CD4-positive, alpha-beta T cell treated with Interleukin-4 for 1 hour (primary cell): ENCODE measurements at regions not wholly inside any gene's neighbourhood (a gene's known extent, or its start where the extent isn't known, plus 50 kb on each side); places are given as distances from the start of the nearest gene placed in this dataset.
"Not testable (repeated sequence)": the region's sequence is repeated elsewhere in the genome, so short reads cannot be mapped to it uniquely, and the experiment has no call there.

Experiments
- DNase-seq, 2 donors: peaks; one replicate each; pipeline ENCODE4 v3.0.0-alpha.2; 2020 to 2022

DNA sequence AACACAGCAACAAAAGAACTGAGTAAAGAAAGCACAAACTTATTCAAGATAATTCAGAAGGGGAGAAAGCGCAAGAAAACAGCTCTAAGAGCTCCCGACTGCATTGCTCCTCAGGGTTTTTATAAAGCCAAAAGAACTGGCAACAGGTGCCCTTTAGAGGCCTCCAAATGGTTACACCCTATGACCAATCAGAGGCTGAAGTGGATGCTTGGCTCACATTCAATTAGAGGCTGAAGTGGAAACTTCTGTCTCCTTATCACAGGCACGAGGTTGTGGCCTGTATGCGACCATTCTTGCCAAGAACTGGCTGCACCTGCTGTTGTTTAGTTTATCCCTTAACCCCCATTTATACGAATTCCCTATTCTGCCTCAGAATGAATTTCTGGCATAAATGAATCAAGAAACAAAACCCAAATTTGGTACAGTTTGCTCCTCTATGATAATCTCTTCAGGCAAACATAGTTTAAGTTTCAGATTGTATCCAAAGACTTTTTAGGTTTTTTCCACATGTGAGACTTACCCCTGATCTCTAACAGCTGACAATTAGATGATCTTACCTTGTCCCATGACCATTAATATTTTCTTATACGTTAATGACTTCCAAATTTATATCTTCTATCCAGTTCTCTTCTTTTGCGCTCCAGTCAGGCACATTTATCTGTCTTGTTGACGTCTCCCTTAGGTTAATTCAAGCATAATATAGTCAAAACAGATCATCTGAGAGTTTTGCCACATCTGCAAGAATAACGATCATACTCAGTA is 504.8 kb downstream of the NXPH1 start:
- DNase-seq, result no peak

GRCh38 chr7:8939446-8939845 is 506.0 kb downstream of the NXPH1 start:
- no peak for DNase-seq

DNA sequence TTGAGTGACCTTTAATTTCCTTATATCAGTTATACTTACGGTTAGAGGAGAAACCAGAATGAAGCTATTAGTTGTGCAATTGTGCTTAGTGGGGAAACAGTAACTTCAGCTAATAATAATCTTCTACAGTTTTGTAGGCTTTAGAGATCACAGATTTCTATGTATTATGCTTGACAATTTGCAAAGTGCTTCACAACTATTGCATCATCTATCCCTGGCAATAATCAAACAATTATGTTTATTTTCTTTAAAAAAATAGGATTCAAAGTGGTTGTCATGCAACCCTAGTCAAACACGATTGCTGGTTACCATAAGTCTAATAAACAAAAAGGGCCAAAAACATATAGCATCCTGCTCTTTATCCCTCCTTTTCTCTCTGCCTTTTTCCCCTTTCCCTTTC is 530.3 kb downstream of the NXPH1 start:
- no peak for DNase-seq

DNA sequence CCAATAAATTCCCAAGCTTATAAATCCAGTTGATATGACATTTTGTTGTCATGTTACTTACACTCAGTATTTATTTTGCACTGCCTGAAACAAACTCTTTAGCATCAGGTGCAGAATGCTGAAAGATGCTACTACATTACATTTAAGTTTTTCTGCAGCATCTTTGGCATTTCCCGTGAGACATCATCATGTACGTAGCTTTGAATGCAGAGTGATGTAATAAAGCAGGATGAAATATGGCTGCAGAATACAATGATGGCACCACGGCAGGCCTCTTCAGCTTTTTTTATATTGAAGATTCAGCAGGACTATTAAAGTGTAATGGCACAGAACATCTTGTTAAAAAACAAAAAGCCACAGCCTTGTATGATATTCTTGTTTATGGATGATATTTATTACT is 531.8 kb downstream of the NXPH1 start:
- DNase-seq, result no peak

- no peak for DNase-seq
These were observed 540.2 kb downstream of the NXPH1 start for GRCh38 chr7:8973601-8974000.

- DNase-seq, result no peak
These were observed 542.3 kb downstream of the NXPH1 start for GRCh38 chr7:8975681-8976080.

GRCh38 chr7:8982338-8982992 is 549.1 kb downstream of the NXPH1 start:
- no peak for DNase-seq

DNA sequence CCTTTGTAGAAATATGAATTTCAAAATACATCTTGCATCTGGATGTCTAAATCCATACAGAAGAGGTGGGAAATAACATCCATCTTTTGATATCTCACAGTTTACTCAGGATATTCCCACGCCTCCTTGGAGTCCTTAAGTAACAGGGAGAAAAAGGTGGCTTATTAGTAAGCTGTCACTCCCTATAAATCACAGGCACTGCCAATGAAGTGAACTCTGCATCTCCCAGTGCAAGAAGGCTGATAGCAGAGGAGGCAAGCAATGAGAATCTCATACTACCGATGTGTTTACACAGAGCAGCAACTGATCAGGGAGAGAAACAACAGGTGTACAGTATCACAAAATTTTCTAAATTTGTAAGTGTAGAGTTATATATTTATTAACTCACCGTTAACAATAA is 551.8 kb downstream of the NXPH1 start:
- DNase-seq, result no peak

GRCh38 chr7:8988267-8988666 is 554.9 kb downstream of the NXPH1 start:
- no peak for DNase-seq

- no peak for DNase-seq
These were observed 557.8 kb downstream of the NXPH1 start for GRCh38 chr7:8991159-8991558.

- no peak for DNase-seq
These were observed 565.4 kb downstream of the NXPH1 start for GRCh38 chr7:8998762-8999161.

DNA sequence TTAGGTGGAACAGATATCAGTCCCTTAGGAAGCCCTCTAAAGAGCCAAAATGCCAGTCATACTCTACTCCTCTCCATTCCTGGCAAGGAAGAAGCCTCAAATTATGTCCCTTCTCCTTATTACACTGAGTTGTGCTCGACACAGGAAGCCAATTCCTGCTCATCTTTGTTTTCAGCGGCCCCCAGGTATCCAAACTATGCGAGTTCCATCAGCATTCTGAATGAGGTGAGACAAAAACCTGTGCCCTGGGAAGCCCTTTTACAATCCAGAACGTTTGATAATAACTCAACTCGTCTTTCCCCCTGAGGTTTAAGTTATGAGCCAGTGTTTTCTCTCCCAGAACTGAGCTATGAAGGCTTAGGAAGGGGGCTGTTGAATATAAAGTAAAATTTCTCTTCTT is 580.5 kb downstream of the NXPH1 start:
- DNase-seq, result no peak

GRCh38 chr7:9017286-9017685 is 583.9 kb downstream of the NXPH1 start:
- no peak for DNase-seq

GRCh38 chr7:9022456-9022855 is 589.0 kb downstream of the NXPH1 start:
- DNase-seq, result no peak

- no peak for DNase-seq
These were observed 590.4 kb downstream of the NXPH1 start for GRCh38 chr7:9023675-9024294.

- no peak for DNase-seq
These were observed 592.7 kb downstream of the NXPH1 start for GRCh38 chr7:9026121-9026520.

- DNase-seq, result no peak
These were observed 594.6 kb downstream of the NXPH1 start for GRCh38 chr7:9028012-9028411.

DNA sequence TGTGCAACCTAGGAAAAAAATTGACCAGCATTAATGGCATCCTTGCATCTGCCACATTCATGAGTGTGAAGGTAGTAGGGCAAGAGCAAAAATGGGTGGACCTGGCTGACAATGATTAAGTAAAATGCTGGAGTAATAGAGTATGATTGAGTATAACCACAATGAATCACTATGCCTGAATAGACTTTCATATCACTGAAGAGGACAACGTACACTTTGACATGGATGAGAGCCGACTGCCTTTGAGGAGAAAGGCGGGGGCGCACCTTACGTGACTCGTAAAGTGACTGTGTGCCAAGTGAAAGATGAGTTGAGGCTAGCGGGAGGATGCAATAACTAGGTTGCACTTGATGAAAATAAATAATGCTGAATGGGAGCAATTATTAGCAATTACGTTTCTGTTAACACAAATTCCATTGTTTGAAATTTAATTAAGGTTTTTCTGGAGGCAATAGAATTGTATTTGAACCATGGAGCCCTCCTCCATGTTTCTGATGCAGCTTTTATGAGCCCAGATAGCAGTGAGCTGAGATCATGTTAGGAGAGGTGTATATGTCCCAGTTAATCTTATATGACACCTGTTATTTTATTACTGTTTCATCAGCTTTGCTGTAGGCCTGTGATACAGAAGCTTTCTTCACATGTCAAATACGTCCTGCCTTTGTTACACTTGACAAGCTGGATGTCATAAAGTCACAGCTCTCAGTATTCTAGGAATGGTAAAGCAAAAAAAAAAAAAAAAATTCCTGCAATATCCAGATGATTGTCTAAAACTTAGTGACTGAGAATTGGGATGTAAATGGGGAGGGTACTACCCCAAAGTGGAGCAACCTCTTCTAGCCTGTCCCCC is 596.5 kb downstream of the NXPH1 start:
- no peak for DNase-seq

DNA sequence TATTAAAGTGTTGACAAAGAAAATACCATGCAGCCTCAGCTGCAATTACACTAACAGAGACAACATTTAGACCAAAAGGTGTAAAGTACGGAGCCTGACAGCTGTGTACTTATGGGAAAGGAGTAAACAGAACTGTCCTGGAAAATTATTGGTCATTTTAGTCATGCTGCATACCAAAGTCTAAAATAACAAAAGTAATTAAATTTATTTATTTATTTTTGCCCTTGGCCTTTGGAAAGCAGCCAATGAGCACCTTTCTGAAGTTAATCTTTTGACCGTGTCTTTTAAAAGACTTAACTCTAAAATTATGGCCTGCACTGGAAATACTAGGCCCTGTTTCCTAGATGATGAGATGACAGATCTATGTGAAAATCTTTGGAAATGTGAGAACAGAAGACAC is 597.6 kb downstream of the NXPH1 start:
- DNase-seq, result no peak

- DNase-seq, result no peak
These were observed 598.0 kb downstream of the NXPH1 start for GRCh38 chr7:9031386-9031785.

DNA sequence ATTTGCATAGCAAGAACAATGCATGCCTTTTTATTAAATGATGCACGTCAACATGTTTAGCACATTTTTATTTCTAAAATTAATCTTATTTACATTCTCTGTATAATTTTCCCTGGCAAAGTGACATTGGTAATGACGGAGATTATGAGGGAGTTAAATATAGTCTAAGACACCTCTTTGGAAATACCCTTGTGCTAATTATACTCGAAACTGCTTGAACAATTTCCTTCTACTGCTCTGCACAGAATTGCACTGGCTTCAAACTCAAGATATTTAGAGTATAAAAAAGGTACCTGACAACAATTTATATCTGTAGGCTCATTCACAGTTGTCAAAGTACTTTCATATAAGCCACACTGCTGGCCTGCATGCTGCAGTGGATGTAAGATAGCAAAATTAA is 602.7 kb downstream of the NXPH1 start:
- DNase-seq, result no peak

DNA sequence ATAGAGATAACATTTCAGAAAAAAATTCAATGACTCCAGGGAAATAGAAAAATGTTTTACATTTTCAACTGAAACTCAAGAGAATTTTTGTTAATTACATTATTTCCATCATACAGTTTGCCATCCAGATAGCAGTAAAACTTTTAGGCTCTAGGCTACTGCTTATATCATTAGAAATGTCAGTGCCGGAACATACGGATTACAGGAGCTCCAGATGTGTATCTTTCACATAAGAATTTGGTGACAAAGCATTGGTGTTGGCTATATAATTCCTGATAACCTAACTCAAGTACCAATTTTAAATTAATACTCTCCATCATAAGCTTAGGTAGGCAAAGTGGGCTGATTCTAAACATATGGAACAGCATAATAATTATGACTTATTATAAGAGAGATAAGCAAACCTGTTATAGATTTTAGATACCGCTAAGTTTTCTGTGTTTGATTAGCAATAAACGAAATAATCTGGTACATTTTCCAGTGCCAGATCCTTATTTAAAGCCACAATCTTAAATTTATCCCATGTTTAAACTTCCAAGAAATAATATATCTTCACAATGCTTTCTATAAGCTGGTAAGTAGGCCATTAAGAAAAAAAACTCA is 637.9 kb downstream of the NXPH1 start:
- DNase-seq, result no peak

GRCh38 chr7:9075774-9076173 is 642.4 kb downstream of the NXPH1 start:
- DNase-seq, result not testable (repeated sequence)
